HG03354 (cell line): ENCODE measurements at regions not wholly inside any gene's neighbourhood (a gene's known extent, or its start where the extent isn't known, plus 50 kb on each side); places are given as distances from the start of the nearest gene placed in this dataset.

Experiments used
- ATAC-seq: cut with Tn5 transposase; IDR thresholded peaks from one replicate; pipeline ENCODE4 v1.9.1; 2021; ENCODE audit warnings: mild to moderate bottlenecking; ENCODE audit not compliant: unreplicated experiment, poor library complexity, severe bottlenecking

GRCh38 chr13:60959427-60959826 is 456.2 kb downstream of the PCDH20 start:
- no peak for ATAC-seq

- ATAC-seq = no peak
These were observed 457.8 kb downstream of the PCDH20 start for GRCh38 chr13:60957816-60958215.

GRCh38 chr13:60945396-60945795 is 470.3 kb downstream of the PCDH20 start:
- ATAC-seq = no peak

GRCh38 chr13:60944863-60945262 is 470.8 kb downstream of the PCDH20 start:
- no peak for ATAC-seq

GRCh38 chr13:60944016-60944415 is 471.6 kb downstream of the PCDH20 start:
- ATAC-seq = no peak

GRCh38 chr13:60936281-60936680 is 479.4 kb downstream of the PCDH20 start:
- no peak for ATAC-seq

GRCh38 chr13:60933638-60934037 is 482.0 kb downstream of the PCDH20 start:
- ATAC-seq = no peak

- ATAC-seq = no peak
These were observed 483.6 kb downstream of the PCDH20 start for GRCh38 chr13:60931858-60932546.

- no peak for ATAC-seq
These were observed 490.0 kb downstream of the PCDH20 start for GRCh38 chr13:60925686-60926085.

GRCh38 chr13:60924856-60925255 is 490.8 kb downstream of the PCDH20 start:
- ATAC-seq = no peak

GRCh38 chr13:60922576-60923231 is 492.9 kb downstream of the PCDH20 start:
- no peak for ATAC-seq

- ATAC-seq = no peak
These were observed 496.8 kb downstream of the TDRD3 start for GRCh38 chr13:60893801-60894200.

GRCh38 chr13:60887711-60888110 is 490.7 kb downstream of the TDRD3 start:
- no peak for ATAC-seq

- ATAC-seq = no peak
These were observed 484.5 kb downstream of the TDRD3 start for GRCh38 chr13:60881507-60881906.

GRCh38 chr13:60873116-60873515 is 476.1 kb downstream of the TDRD3 start:
- ATAC-seq = no peak

GRCh38 chr13:60869941-60870613 is 473.1 kb downstream of the TDRD3 start:
- ATAC-seq = no peak

- no peak for ATAC-seq
These were observed 472.2 kb downstream of the TDRD3 start for GRCh38 chr13:60869225-60869624.

GRCh38 chr13:60862036-60862435 is 465.0 kb downstream of the TDRD3 start:
- no peak for ATAC-seq

- ATAC-seq = no peak
These were observed 460.7 kb downstream of the TDRD3 start for GRCh38 chr13:60857698-60858097.

GRCh38 chr13:60852886-60853285 is 455.9 kb downstream of the TDRD3 start:
- no peak for ATAC-seq

- no peak for ATAC-seq
These were observed 454.4 kb downstream of the TDRD3 start for GRCh38 chr13:60851378-60851777.
